ENCODE measurements at regions not wholly inside any gene's neighbourhood (a gene's known extent, or its start where the extent isn't known, plus 50 kb on each side); places are given as distances from the start of the nearest gene placed in this dataset.

DNA sequence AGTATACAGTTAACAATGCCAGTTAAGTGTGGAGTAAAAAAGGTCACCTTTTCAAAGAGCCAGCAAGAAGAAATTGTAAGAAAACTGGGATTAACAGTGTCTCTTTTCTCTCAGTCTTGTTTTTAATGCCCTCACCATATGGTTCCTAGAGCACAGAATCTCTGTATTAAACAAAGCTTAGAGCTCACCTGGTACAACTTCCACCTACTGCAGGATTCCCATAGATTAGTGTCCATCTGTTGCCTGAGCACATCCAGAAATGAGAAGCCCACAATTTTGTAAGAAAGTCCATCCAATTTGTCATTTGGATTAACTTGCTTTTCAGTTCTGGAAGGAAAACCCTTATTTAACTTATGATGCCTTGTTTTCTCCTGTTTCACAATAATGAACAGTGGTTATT, 1037.1 kb downstream of the STPG2 start:
- no peak overlapping the region for H3K4me3 ChIP-seq (ENCODE audit: low read length)
- TF ChIP-seq, protein P1, sequence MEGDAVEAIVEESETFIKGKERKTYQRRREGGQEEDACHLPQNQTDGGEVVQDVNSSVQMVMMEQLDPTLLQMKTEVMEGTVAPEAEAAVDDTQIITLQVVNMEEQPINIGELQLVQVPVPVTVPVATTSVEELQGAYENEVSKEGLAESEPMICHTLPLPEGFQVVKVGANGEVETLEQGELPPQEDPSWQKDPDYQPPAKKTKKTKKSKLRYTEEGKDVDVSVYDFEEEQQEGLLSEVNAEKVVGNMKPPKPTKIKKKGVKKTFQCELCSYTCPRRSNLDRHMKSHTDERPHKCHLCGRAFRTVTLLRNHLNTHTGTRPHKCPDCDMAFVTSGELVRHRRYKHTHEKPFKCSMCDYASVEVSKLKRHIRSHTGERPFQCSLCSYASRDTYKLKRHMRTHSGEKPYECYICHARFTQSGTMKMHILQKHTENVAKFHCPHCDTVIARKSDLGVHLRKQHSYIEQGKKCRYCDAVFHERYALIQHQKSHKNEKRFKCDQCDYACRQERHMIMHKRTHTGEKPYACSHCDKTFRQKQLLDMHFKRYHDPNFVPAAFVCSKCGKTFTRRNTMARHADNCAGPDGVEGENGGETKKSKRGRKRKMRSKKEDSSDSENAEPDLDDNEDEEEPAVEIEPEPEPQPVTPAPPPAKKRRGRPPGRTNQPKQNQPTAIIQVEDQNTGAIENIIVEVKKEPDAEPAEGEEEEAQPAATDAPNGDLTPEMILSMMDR (conservative IDR thresholded peaks at IDR 0.05; ENCODE audit: low read length): no peak
- no peak for DNase-seq (ENCODE audit: low read depth)

DNA sequence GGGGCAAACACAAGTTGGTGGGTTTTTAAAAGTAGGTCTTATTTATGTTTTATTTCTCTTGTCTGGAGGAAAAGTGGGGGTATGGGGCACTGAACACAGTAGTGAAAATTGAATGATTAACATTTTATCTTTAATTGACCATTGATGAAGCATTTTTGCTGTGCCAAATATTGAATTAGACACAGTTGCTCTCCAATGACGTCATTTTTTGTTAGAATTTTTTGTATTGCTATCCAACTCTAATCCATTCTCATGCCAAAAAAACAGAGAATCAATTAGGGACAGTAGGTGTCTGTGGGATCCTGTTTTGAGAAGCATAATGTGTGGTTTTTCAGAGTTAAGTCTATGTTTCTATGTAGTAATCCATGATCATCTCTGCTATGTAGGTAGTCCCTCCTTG, 1032.8 kb downstream of the STPG2 start:
- DNase-seq (ENCODE audit: low read depth): no peak
- no peak overlapping the region for H3K4me3 ChIP-seq (ENCODE audit: low read length)
- TF ChIP-seq, protein P1 (conservative IDR thresholded peaks at IDR 0.05; ENCODE audit: low read length): no peak

DNA sequence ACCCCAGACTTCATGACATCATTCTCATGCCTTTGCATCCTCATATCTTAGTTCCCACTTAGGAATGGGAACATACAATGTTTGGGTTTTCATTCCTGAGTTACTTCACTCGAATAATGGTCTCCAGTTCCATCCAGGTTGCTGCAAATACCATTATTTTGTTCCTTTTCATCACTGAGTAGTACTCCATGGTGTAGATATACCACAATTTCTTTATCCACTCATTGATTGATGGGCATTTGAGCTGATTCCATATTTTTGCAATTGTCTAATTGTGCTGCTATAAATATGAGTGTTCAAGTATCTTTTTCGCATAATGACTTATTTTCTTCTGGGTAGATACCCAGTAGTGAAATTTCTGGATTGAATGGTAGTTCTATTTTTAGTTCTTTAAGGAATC, 1026.8 kb downstream of the STPG2 start:
- H3K4me3 ChIP-seq (ENCODE audit: low read length): no peak overlapping the region
- TF ChIP-seq, protein P1 (conservative IDR thresholded peaks at IDR 0.05; ENCODE audit: low read length): no peak
- DNase-seq (ENCODE audit: low read depth): no peak

DNA sequence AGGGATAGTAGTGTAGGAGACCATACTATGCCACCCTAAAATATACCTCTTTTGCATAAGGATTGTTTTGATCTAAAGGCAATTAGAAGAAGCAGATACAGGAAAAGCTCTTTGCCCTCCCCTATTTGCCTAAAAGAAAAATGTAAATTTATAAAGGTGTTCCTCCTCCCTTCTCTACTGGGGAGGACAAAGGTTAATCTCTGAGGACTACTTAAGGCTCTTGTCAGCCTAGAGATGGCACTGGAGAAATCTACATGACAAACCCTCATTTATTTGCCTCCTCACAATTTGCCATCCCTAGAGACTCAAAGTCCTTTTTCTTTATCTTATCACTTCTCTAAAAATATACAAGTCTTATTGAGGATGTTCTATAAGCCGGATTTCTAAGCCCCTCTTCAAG, 1021.8 kb downstream of the STPG2 start:
- TF ChIP-seq, protein P1 (conservative IDR thresholded peaks at IDR 0.05; ENCODE audit: low read length): no peak

DNA sequence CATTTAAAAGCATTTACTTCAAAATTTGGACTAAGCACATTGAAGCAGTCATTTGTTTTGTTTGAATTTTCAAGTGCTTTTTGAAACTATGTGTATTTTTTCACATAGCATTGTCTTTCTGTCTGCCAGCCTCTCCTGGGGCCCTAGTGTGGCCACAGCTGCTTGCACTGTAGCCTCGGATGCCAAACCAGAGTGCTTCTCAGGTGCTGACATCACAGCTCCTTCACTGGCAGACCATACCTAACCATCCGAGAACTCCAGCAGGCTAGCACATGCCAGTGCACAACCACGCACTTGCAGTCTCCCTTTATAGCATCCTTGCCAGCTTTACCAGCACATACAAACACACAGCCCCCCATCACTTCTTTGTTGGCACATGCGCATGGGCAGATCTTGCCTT, 1019.7 kb downstream of the STPG2 start:
- TF ChIP-seq, protein P1 (conservative IDR thresholded peaks at IDR 0.05; ENCODE audit: low read length): no peak
- no peak overlapping the region for H3K4me3 ChIP-seq (ENCODE audit: low read length)
- no peak for DNase-seq (ENCODE audit: low read depth)

More for the DNA sequence above, 1021.8 kb downstream of the STPG2 start:
- no peak for DNase-seq (ENCODE audit: low read depth)
- H3K4me3 ChIP-seq (ENCODE audit: low read length): no peak overlapping the region

- DNase-seq (ENCODE audit: low read depth): no peak
- TF ChIP-seq, protein P1 (conservative IDR thresholded peaks at IDR 0.05; ENCODE audit: low read length): no peak
- no peak overlapping the region for H3K4me3 ChIP-seq (ENCODE audit: low read length)
These were observed 1010.8 kb downstream of the STPG2 start for GRCh38 chr4:97132435-97132834.

- H3K4me3 ChIP-seq (ENCODE audit: low read length): no peak overlapping the region
- TF ChIP-seq, protein P1 (conservative IDR thresholded peaks at IDR 0.05; ENCODE audit: low read length): no peak
- no peak for DNase-seq (ENCODE audit: low read depth)
These were observed 1008.8 kb downstream of the STPG2 start for GRCh38 chr4:97134456-97134855.
